ENCODE measurements at regions not wholly inside any gene's neighbourhood (a gene's known extent, or its start where the extent isn't known, plus 50 kb on each side); places are given as distances from the start of the nearest gene placed in this dataset.
"Not testable (repeated sequence)": the region's sequence is repeated elsewhere in the genome, so short reads cannot be mapped to it uniquely, and the experiment has no call there.

DNA sequence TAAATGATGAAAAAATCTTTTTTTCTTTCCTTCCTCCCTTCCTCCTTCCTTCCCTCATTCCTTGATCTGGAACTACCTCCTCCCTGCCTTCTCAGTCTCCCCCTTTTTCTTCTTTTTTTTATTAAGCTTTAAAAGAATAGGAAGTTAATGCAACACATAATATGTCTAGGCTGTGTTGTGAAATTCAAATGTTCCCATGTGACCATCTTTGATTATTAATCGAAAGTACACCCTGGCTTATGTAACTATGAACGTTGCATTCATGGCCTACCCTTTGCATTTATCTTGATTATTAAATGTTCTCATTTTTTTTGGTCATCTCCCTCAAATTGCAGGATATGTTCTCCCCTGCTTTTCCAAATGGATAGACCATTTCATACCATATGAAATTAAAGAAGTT lies 376.0 kb downstream of the DSEL start:
- no peak for DNase-seq

DNA sequence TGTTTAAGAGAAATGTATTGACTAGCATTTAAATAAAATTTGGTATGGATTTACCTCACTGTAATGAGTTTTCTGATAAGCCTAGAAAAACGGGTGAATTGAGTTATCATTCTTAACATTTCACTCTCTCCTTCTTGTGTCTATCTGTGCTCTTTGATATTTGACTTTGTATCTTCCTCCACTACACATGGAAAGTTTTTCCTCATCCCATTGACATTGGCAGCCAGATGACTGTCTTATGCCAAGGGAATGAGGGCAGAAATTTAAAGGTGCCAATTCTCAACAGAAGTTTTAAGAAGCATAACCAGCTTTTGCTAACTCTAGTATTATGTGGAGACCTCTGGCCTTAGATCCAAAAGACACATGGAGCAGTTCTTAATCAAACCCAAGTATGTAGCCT lies 376.6 kb downstream of the DSEL start:
- DNase-seq = no peak

DNA sequence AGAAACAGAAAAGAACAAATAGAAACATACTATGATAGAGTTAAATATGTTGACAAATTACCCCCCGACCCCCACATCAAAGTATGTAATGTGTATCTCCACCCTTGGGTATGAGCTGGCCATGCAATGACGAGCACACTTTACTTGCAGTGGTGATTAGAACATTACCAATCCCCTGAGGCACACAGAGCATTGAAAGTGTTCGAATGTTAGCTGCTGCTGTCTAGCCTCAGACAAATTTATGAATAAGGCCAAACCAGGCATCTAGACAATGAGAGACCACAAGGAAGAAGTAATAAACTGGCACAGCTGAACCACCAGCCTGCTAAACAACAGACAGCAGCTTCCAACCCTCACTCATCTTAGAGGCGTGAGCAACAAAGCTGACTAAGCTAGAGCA lies 380.5 kb downstream of the DSEL start:
- no peak for DNase-seq

DNA sequence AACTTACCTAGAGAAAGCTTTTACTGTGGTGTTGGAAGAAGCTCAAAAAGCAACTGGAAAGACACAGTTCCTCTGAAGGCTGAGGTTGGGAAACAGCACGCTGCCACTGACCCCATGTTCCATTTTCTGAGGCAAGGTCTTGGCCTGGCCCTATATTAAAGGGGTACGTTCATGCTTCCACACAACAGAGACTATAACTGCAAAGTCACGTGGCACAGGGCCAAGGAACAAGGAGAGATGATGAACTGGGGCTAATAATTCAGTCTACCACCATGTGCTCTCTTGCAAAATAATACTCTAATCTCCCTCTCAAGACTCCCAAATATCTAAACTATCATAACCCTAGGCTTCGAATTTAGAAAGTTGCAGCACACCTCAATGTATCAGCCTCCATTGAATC lies 381.6 kb downstream of the DSEL start:
- DNase-seq = no peak

DNA sequence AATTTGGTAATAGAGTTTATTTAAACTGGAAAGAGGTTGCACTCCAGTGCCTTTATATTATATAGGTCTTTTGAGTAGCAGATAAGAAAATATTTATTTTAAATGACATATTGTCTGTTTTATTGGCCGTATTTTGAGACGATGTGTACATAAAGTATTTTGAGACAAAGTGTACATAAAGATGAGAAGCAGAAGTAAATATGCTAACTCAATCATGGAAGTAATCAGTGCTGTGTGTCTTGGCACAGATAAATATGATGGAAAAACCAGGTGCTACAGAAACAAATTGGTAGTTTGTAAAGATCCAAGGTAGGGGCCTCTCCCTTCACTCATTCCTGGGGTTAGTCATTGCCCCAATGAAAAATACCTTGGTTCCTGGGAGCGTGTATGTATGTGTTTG lies 382.9 kb downstream of the DSEL start:
- DNase-seq = no peak

DNA sequence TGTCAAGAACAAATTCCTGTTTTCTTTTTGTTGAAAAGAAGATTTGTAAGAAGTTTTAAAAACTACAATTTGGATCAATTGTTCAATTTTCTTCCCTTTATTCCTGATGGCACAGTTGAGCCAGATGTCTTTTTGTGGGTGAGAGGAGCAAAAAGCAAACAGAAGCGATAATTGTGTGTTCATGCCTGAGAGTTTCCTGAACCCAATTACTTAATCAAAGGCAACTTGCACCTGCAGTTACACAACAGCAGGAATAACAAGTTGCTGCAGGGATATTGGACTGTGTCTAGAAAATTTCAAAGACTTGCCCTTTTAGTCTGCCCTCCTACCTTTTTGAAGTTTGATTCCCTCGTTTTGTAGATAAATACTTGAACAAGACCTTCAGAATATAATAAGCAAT lies 383.6 kb downstream of the DSEL start:
- DNase-seq = no peak

DNA sequence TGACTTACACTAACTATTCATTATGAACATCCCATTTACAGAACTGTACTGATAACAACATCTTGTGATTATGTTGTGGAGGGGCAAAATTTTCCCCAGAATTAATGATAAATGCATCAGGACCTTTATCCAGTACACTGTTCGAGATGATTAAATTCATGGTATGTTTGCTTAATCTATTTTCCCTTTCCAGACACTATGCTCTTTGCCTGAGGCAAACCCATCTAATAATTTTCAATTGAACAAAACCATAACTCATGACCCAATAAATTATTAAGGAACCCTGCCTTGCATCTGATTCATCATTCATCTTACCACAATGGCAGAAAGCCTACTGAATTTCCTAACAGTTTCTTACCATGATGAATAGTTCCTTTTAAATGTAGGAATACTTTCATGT lies 385.0 kb downstream of the DSEL start:
- DNase-seq = no peak

DNA sequence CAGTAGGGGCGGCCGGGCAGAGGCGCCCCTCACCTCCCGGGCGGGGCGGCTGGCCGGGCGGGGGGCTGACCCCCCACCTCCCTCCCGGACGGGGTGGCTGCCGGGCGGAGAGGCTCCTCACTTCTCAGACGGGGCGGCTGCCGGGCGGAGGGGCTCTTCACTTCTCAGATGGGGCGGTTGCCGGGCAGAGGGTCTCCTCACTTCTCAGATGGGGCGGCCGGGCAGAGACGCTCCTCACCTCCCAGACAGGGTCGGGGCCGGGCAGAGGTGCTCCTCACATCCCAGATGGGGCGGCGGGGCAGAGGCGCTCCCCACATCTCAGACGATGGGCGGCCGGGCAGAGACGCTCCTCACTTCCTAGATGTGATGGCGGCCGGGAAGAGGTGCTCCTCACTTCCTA lies 389.8 kb downstream of the DSEL start:
- DNase-seq = not testable (repeated sequence)

DNA sequence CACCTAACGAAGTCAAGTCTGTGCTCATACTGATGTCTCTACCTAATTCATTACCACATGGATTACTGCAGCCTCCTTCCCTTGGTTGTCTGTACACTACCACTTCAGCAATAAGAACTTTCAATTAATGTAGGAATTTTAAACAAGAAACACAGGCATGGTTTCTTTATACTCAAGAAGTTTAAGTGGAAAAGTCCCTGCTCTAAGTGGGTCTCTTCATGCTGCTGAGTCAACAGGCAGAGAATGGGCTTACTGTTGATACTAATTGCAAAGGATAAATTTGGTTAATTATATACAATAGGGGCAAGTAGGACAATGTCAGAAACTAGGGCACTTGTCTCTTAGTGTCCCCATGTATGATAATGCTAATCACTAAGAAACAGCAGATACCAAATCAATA lies 392.6 kb downstream of the DSEL start:
- no peak for DNase-seq

DNA sequence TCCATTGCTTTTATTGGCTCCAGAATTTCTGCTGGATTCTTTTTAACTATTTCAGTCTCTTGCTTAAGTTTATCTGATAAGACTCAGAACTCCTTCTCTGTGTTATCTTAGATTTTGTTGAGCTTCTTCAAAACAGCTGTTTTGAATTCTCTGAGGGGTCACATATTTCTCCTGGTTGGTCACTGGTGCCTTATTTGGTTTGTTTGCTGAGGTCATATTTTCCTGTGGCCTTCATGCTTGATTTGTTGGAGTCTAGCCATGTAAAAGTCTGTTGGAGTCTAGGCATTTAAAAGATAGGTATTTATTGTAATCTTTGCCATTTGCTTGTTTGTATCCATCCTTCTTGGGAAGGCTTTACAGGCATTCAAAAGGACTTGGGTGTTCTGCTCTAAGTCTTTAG lies 398.7 kb downstream of the DSEL start:
- no peak for DNase-seq

DNA sequence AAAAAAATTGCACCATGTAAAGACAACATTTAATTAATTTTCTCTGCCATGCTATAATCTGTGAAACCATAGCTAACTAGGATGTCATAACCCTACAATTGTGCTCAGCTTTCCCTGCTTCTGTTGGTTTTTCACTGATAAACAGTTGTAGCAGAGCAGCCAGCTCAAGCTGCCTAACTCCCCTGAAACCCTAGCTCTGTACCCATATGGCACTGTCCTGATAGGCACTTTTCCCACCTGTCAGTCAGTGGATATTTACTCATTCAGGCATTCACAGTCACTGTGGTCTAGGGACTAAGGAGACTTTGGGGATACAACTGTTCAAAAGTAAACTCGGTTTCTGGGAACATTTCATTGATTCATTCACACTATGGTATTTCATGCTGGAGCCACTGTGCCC lies 407.0 kb downstream of the DSEL start:
- no peak for DNase-seq

DNA sequence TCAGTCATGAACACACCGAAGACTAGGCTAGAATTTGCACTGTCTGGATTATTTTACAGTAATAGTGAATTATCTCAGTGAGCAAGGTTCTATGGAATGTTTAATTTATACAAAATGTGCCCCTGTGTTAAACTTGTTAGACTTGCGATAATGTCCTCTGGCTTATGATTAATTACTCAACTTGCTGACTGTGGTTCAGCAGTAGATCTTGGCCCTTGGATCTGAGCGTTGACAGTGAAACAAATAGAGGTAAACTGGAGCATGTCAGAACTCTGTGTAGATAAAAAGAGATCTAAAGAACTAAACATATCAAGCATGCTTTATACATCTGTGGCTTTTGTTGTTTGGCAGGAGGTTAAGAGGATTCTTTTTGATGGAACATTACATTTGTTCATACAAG lies 407.6 kb downstream of the DSEL start:
- DNase-seq = no peak

DNA sequence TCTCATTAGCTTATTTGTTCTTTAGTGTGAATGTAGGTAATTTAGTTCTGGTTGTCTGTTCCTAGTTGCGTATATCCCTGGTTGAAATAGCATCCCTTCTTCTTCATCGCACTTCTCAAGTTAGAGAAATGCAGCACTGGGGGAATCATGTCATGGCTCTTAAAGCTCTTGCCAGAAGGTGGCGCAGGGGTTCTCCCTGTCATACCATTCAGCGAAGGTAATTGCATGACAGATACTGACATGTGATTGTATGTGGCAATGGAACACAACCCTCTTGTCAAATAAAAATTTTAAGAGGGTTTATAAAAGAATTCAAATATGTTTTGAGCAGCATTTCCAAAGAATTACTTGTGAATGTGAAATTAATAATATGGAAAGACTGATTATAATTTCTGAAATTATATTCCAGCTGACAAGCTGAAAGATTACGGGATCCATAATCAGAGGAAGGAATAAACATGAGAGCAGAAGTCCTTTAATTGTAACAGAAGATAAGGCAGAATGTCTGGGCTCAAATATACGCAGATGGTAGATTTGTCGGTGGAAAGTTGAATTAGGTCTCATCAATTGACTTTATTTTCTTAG lies 411.7 kb downstream of the DSEL start:
- DNase-seq = peak in 39 of 58 donors; percentile 1 to 76 (median 26)

DNA sequence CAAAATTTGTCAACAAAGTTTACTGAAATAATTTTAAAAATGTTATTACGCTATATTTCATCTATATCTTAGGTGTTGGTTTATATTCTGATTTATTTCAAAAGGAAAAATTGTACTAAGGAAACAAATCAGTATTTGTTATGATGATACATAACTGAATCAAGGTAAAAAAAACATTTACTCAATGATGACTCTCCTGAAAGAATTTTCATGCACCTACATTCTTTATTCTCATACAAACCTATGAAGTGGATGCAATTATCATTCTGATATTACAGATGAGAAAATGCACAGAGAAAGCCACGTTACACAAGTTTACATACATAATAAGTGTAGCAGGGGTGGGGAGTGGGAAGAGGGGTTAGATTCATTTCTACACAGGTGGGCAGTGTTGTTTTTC lies 422.4 kb downstream of the DSEL start:
- no peak for DNase-seq

DNA sequence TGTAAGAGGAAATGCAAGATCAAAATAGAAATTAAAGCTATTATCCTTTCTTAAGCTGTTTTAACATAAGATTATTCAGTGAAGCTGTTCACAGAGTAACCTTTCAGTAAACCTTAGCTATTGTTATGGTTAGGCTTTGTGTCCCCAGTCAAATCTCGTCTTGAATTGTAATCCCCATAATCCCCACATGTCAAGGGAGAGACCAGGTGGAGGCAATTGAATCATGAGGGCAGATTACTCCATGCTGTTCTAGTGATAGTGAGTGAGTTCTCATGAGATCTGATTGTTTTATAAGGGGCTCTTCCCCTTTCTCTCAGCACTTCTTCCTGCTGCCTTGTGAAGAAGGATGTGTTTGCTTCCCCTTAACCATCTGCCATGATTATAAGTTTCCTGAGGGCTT lies 424.4 kb downstream of the DSEL start:
- no peak for DNase-seq

DNA sequence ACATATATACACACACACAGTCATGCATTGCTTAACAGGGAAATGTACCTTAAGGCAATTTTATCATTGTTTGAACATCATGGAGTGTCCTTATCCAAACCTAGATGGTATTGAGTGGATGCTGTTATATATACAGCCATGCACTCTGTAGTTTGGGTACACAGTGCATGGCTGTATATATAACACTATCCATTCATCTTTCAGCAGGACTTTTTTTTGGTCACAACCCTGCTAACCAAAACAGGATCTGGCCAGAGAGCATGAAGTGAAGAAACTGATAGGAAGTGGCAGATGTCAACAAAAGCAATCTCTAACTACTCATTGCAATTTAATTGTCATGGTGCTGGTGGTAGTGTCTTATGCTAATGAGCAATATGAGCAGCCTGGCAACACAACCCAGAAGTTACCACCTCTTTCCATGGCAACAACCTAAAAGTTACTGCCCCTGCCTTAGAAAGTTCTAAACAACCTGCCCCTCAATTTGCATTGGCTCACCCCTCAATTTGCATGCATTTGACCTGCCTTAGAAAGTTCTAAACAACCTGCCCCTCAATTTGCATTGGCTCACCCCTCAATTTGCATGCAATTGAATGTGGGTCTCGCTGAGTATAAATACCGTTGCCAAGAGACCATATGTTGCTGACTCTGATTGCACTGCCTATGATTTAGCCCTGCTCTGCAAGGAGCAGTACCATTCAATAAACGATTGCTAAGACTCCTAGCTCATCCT lies 434.9 kb downstream of the DSEL start:
- no peak for DNase-seq

DNA sequence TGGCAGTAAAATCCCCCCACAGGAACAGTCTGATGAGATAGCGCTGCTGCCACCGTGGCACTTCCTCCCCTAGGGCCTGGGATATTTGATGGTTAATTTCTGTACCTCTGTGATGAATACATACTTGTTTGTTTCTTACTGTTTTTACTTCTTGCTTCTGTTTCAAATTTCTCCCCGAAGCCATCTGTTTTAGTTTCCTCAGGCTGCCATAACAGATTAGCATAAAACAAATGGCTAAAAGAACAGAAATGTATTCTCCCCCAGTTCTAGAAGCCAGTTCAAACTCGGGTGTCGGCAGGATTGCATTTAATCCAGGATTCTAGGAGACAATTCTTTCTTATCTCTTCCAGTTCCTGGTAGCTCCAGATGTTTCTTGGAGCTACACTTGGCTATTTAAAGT lies 435.9 kb downstream of the DSEL start:
- DNase-seq = no peak

DNA sequence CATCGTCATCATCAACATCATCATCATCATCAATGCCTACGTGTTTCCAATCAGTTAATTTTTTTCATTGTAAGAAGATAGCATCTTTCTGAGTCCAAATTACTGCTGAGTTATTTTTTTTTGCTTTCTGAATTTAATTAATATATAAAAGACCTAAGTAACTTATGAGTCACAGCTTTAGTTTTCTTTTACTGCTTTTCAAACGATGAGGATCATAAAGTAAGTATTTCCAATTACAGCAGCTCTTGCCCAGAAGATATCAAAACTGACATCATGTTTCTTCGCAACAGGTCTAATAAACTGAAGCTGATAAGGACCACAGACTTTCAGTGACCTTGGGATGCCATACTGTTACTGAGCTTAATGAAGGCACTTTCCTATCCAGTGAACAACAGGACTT lies 442.2 kb downstream of the DSEL start:
- DNase-seq = no peak

DNA sequence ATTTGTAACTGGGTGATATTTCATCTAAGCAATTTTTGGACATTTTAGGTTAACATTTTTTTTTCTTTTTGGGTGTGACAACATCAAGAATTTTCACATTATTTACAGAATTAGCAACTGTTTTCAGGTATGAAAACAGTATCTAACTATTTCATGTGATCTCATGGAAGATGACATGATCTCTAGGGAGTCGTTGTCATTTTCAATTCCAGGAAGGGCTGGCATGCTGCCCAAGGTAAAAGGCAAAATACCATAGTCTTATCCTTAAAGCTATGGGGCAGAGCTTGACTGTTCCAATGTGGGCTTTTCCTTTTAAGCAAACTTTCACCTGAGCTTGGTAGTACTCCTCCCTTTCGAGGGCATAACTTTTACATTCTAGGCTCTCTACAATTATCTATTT lies 443.7 kb downstream of the DSEL start:
- DNase-seq = no peak

DNA sequence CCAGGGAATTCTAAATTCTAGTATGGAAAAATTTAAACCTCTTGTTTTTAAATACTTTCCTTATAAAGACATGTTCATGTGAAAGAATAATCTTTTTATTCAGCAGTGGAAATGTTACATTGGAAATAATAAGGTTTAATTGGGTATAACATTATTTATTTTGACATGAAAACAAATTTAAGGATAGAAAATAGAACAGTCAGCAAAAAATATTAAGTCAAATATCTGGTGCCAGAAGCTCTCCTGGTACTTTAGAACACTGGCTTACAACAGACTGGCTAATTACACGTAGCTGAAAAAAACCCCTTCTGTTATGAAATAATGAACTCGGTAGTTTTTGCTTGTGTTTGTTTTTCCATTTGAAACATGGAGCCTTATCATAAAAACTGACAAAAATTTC lies 447.9 kb downstream of the DSEL start:
- DNase-seq = no peak

DNA sequence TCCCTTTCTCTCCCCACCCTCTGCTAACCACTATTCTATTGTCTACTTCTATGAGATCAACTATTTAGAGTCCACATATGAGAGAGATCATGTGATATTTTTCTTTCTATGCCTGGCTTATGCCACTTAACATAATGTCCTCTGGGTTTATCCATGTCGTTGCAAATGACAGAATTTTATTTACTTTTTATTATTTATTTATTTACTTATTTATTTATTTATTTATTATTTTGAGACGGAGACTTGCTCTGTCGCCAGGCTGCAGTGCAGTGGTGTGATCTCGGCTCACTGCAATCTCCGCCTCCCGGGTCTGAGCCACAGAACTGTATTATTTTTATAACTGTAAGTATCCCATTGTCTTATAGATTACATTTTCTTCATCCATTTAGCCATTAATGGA lies 443.4 kb upstream of the CDH19 start:
- no peak for DNase-seq

DNA sequence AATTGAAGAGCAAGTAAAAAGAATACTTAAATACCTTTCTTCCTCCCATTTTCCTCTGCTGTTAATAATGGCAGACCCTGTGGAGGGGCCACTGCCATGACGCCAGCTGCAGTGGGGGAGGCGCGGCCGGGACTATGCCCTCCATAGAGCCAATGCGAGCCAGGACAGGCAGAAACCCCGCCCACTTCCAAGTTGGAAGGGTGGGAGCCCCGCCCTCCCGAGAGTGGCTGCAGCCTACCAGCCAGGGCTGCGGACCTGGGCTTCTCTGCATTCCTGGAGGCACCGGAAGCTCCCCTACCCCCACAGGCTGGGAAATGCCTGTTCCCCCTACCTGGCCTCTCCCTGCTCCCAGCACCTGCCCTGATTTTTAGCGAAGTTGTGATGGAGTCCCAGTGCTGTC lies 439.4 kb upstream of the CDH19 start:
- DNase-seq = no peak

DNA sequence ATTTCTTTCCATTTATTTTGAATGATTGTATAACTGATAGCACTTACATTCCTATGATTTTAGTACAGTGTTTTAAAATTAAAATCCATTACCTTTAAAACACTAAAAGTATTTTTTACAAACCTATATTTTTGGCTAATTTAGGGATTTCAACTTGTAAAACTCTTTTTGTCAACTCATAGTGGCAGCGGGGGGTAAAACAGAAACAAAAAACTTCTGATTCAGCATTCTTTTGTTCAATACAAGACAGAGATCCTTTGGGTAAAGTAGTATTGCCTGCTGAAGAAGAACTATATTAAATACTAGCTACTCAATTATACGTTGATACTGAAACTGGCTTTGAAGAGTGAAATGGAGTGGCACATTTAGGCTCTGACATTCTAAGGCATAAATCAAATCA lies 437.4 kb upstream of the CDH19 start:
- no peak for DNase-seq

DNA sequence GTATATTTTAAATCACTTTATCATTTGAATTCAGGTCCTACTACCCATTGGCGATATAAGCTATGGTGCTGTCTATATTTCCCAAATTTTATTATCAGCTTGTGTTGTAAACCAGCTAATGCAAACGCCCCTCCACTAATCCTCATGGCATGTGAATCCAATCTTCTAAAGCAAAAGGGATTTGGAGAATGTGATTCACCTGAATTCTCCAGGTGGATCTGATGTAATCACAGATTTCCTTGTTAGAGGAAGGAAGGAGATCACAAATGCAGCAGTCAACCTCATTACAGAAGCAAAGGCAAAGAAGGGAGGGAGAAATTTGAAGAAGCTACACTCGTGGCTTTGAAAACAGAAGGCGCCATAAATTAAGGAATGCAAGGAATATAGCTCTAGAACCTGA lies 431.1 kb upstream of the CDH19 start:
- no peak for DNase-seq
